ENCODE measurements at regions not wholly inside any gene's neighbourhood (a gene's known extent, or its start where the extent isn't known, plus 50 kb on each side); places are given as distances from the start of the nearest gene placed in this dataset.

DNA sequence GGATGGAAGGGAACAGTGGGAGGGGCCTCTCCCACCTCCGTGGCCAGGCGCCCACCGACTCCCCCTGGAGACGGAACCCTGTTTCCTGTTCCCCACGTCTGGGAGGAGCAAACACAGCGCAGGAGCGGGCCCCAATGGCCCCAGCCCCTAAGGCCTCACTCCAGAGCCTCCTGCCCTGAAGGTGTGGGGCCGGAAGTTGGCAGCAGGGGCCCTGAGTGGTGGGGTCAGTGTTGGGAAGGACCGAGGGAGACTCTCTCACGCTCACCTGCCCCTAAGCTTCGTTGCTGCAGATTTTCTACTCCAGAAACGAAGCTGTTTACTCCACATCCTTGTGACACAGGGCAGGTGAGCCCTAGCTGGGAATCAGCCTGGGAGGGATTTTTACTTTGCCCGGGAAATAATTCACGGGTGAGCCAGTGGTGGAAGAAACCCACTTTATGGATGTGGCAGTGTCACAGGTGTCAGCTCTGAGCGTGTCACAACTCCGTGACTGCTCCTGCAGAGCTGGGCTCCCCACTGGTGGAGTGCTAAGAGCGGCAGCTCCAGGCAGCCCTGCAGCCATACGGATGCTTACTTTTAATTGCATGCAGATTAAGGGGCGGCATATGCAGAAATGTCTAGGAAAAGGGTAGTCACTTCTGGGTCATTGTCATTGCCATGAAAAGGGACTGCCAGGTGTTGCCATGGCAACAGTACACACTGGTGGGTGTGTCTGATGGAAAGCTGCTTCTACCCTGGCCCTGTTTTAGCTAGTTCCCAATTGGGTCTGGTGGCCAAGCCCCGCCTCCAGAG is 77.5 kb upstream of the OLFM1 start (continued):
- TF ChIP-seq RBFOX2 (IDR thresholded peaks at IDR 0.05; ENCODE audit: low read depth, low read length) = peak; percentile 64
- peak; percentile 65 for TF ChIP-seq PML (IDR thresholded peaks at IDR 0.05; ENCODE audit: low read length)
- no peak for TF ChIP-seq ZNF324 (CRISPR knock-in tag; IDR thresholded peaks at IDR 0.05)
- TF ChIP-seq, protein P1, sequence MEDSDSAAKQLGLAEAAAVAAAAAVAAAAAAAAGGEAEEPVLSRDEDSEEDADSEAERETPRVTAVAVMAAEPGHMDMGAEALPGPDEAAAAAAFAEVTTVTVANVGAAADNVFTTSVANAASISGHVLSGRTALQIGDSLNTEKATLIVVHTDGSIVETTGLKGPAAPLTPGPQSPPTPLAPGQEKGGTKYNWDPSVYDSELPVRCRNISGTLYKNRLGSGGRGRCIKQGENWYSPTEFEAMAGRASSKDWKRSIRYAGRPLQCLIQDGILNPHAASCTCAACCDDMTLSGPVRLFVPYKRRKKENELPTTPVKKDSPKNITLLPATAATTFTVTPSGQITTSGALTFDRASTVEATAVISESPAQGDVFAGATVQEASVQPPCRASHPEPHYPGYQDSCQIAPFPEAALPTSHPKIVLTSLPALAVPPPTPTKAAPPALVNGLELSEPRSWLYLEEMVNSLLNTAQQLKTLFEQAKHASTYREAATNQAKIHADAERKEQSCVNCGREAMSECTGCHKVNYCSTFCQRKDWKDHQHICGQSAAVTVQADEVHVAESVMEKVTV (CRISPR knock-in tag; IDR thresholded peaks at IDR 0.05) = no peak
- TF ChIP-seq RFX1 (IDR thresholded peaks at IDR 0.05) = peak; percentile 87
- TF ChIP-seq ETV5 (CRISPR knock-in tag; IDR thresholded peaks at IDR 0.05; ENCODE audit: low read depth) = no peak
- TF ChIP-seq, protein P2, sequence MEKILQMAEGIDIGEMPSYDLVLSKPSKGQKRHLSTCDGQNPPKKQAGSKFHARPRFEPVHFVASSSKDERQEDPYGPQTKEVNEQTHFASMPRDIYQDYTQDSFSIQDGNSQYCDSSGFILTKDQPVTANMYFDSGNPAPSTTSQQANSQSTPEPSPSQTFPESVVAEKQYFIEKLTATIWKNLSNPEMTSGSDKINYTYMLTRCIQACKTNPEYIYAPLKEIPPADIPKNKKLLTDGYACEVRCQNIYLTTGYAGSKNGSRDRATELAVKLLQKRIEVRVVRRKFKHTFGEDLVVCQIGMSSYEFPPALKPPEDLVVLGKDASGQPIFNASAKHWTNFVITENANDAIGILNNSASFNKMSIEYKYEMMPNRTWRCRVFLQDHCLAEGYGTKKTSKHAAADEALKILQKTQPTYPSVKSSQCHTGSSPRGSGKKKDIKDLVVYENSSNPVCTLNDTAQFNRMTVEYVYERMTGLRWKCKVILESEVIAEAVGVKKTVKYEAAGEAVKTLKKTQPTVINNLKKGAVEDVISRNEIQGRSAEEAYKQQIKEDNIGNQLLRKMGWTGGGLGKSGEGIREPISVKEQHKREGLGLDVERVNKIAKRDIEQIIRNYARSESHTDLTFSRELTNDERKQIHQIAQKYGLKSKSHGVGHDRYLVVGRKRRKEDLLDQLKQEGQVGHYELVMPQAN (IDR thresholded peaks at IDR 0.05; ENCODE audit: borderline replicate concordance) = no peak
- 0 out of 2 replicates have a peak, but pooled peaks have one; percentile 46 for TF ChIP-seq ZBED1 (IDR thresholded peaks at IDR 0.05)
- TF ChIP-seq, protein P3, sequence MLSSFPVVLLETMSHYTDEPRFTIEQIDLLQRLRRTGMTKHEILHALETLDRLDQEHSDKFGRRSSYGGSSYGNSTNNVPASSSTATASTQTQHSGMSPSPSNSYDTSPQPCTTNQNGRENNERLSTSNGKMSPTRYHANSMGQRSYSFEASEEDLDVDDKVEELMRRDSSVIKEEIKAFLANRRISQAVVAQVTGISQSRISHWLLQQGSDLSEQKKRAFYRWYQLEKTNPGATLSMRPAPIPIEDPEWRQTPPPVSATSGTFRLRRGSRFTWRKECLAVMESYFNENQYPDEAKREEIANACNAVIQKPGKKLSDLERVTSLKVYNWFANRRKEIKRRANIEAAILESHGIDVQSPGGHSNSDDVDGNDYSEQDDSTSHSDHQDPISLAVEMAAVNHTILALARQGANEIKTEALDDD (IDR thresholded peaks at IDR 0.05) = no peak
- no peak for TF ChIP-seq RBM25 (IDR thresholded peaks at IDR 0.05; ENCODE audit: low read depth, low read length, severe bottlenecking)
- no peak for TF ChIP-seq CBFA2T2 (conservative IDR thresholded peaks at IDR 0.05)
- peak; percentile 63; the same call in 1 of the 2 replicates for TF ChIP-seq POLR2A (conservative IDR thresholded peaks at IDR 0.05)
- no peak for TF ChIP-seq CREBBP (IDR thresholded peaks at IDR 0.05; ENCODE audit: low read depth, low read length)
- TF ChIP-seq SMARCB1 (IDR thresholded peaks at IDR 0.05; ENCODE audit: insufficient read length, low read depth) = no peak
- no peak for TF ChIP-seq ZFPM2 (CRISPR knock-in tag; IDR thresholded peaks at IDR 0.05)
- no peak for TF ChIP-seq JUN (IDR thresholded peaks at IDR 0.05; ENCODE audit: borderline replicate concordance, low read depth, low read length)
- TF ChIP-seq JUN (CRISPR knock-in tag; IDR thresholded peaks at IDR 0.05; ENCODE audit: borderline replicate concordance) = no peak
- TF ChIP-seq TBP (optimal IDR thresholded peaks at IDR 0.05; ENCODE audit: low read depth, low read length) = peak; percentile 69
- TF ChIP-seq, protein P4, sequence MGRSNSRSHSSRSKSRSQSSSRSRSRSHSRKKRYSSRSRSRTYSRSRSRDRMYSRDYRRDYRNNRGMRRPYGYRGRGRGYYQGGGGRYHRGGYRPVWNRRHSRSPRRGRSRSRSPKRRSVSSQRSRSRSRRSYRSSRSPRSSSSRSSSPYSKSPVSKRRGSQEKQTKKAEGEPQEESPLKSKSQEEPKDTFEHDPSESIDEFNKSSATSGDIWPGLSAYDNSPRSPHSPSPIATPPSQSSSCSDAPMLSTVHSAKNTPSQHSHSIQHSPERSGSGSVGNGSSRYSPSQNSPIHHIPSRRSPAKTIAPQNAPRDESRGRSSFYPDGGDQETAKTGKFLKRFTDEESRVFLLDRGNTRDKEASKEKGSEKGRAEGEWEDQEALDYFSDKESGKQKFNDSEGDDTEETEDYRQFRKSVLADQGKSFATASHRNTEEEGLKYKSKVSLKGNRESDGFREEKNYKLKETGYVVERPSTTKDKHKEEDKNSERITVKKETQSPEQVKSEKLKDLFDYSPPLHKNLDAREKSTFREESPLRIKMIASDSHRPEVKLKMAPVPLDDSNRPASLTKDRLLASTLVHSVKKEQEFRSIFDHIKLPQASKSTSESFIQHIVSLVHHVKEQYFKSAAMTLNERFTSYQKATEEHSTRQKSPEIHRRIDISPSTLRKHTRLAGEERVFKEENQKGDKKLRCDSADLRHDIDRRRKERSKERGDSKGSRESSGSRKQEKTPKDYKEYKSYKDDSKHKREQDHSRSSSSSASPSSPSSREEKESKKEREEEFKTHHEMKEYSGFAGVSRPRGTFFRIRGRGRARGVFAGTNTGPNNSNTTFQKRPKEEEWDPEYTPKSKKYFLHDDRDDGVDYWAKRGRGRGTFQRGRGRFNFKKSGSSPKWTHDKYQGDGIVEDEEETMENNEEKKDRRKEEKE (IDR thresholded peaks at IDR 0.05; ENCODE audit: borderline replicate concordance in 1 of 2, control insufficient read depth in 1 of 2, low read depth in 2 of 2, low read length in 1 of 2) = 0 out of 4 replicates have a peak, but pooled peaks of 1 of the 2 experiments have one; percentile 53
- TF ChIP-seq CBX1 (IDR thresholded peaks at IDR 0.05; ENCODE audit: low read depth) = peak; percentile 49; the same call in 1 of the 2 replicates
- TF ChIP-seq FOXA3 (CRISPR knock-in tag; conservative IDR thresholded peaks at IDR 0.05 in 1 of 2, IDR thresholded peaks at IDR 0.05 in 1 of 2) = no peak
